ENCODE measurements at regions not wholly inside any gene's neighbourhood (a gene's known extent, or its start where the extent isn't known, plus 50 kb on each side); places are given as distances from the start of the nearest gene placed in this dataset.

DNA sequence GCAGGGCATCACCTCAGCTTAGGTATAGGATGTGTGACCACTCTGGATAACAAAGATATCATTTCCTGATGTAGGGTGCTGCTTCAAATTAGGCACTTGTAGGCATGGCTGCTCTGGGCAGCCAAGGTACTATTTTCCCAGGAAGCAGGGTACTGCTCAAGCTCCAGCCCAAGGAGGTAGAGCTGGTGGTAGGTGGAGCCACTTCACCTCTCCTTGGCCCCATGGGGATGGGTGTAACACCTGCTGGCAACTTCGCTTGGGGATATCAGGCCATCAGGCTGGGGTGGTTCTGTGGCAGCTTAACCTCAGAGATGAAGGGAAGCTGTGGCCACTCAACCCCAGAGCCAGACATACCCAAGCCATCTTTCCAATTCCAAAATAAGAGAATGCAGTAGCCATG lies 147.1 kb upstream of the IGF1R start:
- TF ChIP-seq, protein P1, sequence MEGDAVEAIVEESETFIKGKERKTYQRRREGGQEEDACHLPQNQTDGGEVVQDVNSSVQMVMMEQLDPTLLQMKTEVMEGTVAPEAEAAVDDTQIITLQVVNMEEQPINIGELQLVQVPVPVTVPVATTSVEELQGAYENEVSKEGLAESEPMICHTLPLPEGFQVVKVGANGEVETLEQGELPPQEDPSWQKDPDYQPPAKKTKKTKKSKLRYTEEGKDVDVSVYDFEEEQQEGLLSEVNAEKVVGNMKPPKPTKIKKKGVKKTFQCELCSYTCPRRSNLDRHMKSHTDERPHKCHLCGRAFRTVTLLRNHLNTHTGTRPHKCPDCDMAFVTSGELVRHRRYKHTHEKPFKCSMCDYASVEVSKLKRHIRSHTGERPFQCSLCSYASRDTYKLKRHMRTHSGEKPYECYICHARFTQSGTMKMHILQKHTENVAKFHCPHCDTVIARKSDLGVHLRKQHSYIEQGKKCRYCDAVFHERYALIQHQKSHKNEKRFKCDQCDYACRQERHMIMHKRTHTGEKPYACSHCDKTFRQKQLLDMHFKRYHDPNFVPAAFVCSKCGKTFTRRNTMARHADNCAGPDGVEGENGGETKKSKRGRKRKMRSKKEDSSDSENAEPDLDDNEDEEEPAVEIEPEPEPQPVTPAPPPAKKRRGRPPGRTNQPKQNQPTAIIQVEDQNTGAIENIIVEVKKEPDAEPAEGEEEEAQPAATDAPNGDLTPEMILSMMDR (IDR thresholded peaks at IDR 0.05; ENCODE audit: low read depth, low read length, missing control alignments) = no peak
- no peak overlapping the region for H3K4me3 ChIP-seq (ENCODE audit: low read depth, low read length)
- in situ Hi-C loops (cut with HindIII; ENCODE audit: low sequenced_read_pairs) = no loop called here
- DNase-seq (ENCODE audit: low read depth) = no peak

DNA sequence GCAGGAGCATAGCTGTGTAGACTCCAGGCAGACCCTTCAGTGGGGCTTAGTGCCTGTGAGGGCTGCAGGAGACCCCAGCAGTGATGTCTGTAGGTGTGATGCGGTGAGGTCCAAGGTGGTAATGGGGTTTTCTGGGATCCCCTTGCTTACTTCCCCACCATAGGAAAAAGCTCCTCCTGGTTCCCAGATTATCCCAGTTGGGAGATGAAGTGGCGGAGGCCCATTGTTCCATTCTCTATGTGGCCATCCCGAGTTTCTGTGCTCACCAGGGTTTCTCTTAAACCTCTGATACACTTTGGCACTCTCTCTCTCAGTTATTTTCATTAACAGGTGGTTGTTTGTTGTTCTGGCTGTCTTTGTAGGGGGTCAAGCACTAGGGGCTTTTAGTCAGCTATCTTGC lies 146.7 kb upstream of the IGF1R start:
- in situ Hi-C loops (cut with HindIII; ENCODE audit: low sequenced_read_pairs) = no loop called here
- H3K4me3 ChIP-seq (ENCODE audit: low read depth, low read length) = no peak overlapping the region
- no peak for DNase-seq (ENCODE audit: low read depth)
- TF ChIP-seq, protein P1 (IDR thresholded peaks at IDR 0.05; ENCODE audit: low read depth, low read length, missing control alignments) = no peak

DNA sequence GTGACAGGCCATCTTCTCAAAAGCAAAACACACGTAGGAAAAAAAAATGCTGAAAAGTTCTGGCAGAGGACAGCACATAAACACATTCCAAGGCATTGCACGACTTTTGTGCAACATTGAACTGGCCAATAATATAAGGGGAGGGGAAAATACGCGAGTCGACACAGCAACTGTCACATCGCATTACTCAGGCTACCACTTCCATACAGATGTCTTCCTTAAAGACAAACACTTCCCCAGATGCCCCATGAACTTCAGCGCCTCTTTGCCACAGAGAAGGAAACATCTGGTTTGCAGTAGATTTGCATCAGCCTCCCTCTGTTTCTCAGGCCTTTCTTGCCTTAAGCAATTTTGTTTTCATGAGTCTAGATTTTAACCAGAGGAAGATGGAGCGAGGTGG lies 144.4 kb upstream of the IGF1R start:
- in situ Hi-C loops (cut with HindIII; ENCODE audit: low sequenced_read_pairs) = no loop called here
- H3K4me3 ChIP-seq (ENCODE audit: low read depth, low read length) = no peak overlapping the region
- TF ChIP-seq, protein P1 (IDR thresholded peaks at IDR 0.05; ENCODE audit: low read depth, low read length, missing control alignments) = no peak
- DNase-seq (ENCODE audit: low read depth) = no peak

DNA sequence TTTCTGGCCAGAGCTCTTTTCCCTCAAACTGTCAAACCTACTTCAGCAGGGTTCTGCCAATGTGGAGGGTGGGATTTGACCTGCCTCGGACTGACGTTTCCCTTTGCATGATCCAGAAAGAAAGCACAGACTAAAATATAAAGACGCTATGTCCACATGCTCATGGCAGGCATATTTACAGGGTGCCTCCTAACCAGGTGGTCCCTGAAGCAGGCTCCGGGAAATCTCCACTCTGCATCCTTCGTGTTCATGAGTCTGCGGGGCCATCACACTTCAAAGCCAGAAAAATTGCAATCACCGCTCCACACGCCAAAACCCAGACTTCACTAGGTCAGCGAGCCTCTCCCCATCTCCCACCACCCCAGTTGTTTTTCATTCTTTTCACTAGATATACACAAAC lies 143.3 kb upstream of the IGF1R start:
- in situ Hi-C loops (cut with HindIII; ENCODE audit: low sequenced_read_pairs) = no loop called here
- no peak overlapping the region for H3K4me3 ChIP-seq (ENCODE audit: low read depth, low read length)

DNA sequence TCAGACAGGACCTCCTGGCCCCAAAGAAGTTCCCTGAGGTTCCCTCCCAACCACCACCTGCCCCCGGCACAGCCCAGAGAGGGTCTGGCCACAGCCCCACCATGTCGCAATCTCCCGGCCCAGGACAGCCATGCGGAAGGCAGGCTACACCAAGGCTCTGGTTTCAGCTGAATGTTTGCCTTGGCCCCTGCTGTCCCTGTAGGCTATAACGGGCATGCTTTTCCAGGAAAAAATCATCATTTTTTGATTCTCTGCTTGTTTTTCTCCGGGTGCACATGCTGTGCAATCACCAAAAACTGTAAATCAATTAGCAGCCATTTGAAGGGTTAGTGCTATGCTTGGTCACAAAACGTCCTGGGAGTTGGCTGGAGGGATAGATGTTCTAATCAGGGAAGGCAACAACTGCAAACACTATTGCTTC lies 142.7 kb upstream of the IGF1R start:
- no peak for DNase-seq (ENCODE audit: low read depth)
- TF ChIP-seq, protein P1 (IDR thresholded peaks at IDR 0.05; ENCODE audit: low read depth, low read length, missing control alignments) = no peak
- in situ Hi-C loops (cut with HindIII; ENCODE audit: low sequenced_read_pairs) = no loop called here
- H3K4me3 ChIP-seq (ENCODE audit: low read depth, low read length) = no peak overlapping the region

More for the DNA sequence above, 143.3 kb upstream of the IGF1R start:
- TF ChIP-seq, protein P1 (IDR thresholded peaks at IDR 0.05; ENCODE audit: low read depth, low read length, missing control alignments) = no peak
- DNase-seq (ENCODE audit: low read depth) = no peak

DNA sequence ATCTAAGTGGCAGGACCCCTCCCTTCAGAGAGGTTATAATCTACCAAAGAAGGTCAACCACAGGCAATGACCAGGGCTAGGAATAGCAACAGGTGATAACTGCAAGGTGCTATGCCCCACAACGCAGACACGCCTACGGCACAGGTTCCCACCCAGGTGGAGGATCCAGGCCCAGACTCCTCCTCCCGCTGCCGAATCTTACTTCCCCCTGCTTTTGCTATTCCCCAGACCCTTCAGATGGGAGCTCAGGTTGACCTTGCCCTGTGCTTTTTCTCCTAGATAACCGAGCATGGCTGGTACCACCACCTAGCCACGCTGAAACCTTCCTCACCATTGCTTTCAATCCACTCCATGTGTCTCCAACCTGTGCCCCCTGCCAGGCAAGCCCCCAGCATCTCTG lies 142.2 kb upstream of the IGF1R start:
- in situ Hi-C loops (cut with HindIII; ENCODE audit: low sequenced_read_pairs) = no loop called here
- no peak for DNase-seq (ENCODE audit: low read depth)
- no peak overlapping the region for H3K4me3 ChIP-seq (ENCODE audit: low read depth, low read length)
- TF ChIP-seq, protein P1 (IDR thresholded peaks at IDR 0.05; ENCODE audit: low read depth, low read length, missing control alignments) = no peak

DNA sequence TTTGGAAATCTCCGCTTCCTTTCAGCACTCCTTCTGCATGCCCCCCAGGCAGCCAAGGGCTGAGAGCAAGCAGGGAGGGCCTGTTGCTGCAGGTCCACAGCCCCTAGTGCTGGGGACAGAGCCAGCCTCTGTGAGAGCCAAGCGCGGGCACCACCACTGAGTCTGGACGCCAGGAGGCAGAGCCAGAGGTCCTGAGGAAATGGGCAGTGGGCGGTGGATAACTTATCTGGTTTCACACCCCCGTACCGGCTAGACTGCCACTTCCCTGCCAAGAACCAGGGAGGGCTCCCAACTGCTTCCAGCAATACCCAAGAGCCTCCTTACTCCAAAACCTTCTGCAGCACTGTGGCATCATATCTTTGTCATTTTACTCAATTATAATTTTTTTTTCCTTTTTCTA lies 141.6 kb upstream of the IGF1R start:
- no peak for DNase-seq (ENCODE audit: low read depth)
- in situ Hi-C loops (cut with HindIII; ENCODE audit: low sequenced_read_pairs) = no loop called here
- TF ChIP-seq, protein P1 (IDR thresholded peaks at IDR 0.05; ENCODE audit: low read depth, low read length, missing control alignments) = no peak
- H3K4me3 ChIP-seq (ENCODE audit: low read depth, low read length) = no peak overlapping the region
